Type B pancreatic cell (in vitro differentiated cells): ENCODE measurements at regions not wholly inside any gene's neighbourhood (a gene's known extent, or its start where the extent isn't known, plus 50 kb on each side); places are given as distances from the start of the nearest gene placed in this dataset.

Experiments used
- DNase-seq: peaks from one replicate; pipeline ENCODE4 v3.0.0; 2021; ENCODE audit warnings: mixed read lengths; ENCODE audit not compliant: unreplicated experiment; ENCODE audit errors: extremely low spot score
- H3K27ac Mint-ChIP-seq: 2 replicates; pipeline ENCODE4 v1.8.0; 2021; ENCODE audit warnings: mild to moderate bottlenecking, mixed read lengths
- H3K27me3 Mint-ChIP-seq: 2 replicates; pipeline ENCODE4 v1.8.0; 2021; ENCODE audit warnings: mixed read lengths
- H3K36me3 Mint-ChIP-seq: 2 replicates; pipeline ENCODE4 v1.8.0; 2021; ENCODE audit warnings: mixed read lengths
- H3K4me1 Mint-ChIP-seq: one replicate; pipeline ENCODE4 v1.8.0; 2021; ENCODE audit warnings: mixed read lengths; ENCODE audit not compliant: unreplicated experiment
- H3K4me3 Mint-ChIP-seq: 2 replicates; pipeline ENCODE4 v1.8.0; 2021; ENCODE audit warnings: mild to moderate bottlenecking, mixed read lengths
- H3K9me3 Mint-ChIP-seq: 2 replicates; pipeline ENCODE4 v1.8.0; 2021; ENCODE audit warnings: mixed read lengths
- TF ChIP-seq, protein P1 (sequence below): fragments of 200-600 bp; sonication (generic); conservative IDR thresholded peaks from 2 replicates; pipeline ENCODE4 v1.5.0; 2021; ENCODE audit warnings: antibody characterized with exemption, mild to moderate bottlenecking

DNA sequence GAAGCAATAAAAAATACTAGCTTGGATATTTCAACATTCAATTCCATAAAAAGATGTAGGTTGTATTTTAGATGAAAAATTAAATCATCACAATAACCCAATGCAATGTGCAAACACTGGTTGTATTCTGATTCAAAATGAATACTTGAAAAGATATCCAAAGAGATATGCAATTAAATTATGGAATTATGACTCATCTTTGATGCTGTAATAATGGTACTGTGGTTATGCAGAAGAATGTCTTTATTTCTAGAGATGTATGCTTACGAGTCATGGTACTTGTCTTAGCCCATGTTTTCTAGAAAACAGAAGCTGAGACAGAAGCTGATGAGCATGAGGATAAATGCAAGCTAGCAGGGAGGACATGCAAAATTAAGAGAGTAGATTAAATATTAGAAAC lies 1941.4 kb upstream of the NUDT12 start:
- Mint-ChIP-seq H3K9me3 (no peaks in the 10 kb centered on the region), H3K27ac (no peak overlapping the region), H3K4me1 (no peaks in the 10 kb centered on the region), H3K27me3 (no peaks in the 10 kb centered on the region), H3K36me3 (no peaks in the 10 kb centered on the region), H3K4me3 (no peak overlapping the region)
- no peak for DNase-seq
- TF ChIP-seq, protein P1, sequence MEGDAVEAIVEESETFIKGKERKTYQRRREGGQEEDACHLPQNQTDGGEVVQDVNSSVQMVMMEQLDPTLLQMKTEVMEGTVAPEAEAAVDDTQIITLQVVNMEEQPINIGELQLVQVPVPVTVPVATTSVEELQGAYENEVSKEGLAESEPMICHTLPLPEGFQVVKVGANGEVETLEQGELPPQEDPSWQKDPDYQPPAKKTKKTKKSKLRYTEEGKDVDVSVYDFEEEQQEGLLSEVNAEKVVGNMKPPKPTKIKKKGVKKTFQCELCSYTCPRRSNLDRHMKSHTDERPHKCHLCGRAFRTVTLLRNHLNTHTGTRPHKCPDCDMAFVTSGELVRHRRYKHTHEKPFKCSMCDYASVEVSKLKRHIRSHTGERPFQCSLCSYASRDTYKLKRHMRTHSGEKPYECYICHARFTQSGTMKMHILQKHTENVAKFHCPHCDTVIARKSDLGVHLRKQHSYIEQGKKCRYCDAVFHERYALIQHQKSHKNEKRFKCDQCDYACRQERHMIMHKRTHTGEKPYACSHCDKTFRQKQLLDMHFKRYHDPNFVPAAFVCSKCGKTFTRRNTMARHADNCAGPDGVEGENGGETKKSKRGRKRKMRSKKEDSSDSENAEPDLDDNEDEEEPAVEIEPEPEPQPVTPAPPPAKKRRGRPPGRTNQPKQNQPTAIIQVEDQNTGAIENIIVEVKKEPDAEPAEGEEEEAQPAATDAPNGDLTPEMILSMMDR, result no peak

- no peak for DNase-seq
- TF ChIP-seq, protein P1, result no peak
- no peak overlapping the region for H3K27ac Mint-ChIP-seq
- no peaks in the 10 kb centered on the region for H3K9me3 Mint-ChIP-seq
- no peaks in the 10 kb centered on the region for H3K36me3 Mint-ChIP-seq
- H3K27me3 Mint-ChIP-seq, result no peaks in the 10 kb centered on the region
- H3K4me3 Mint-ChIP-seq, result no peak overlapping the region
- H3K4me1 Mint-ChIP-seq, result no peaks in the 10 kb centered on the region
These were observed 1938.7 kb upstream of the NUDT12 start for GRCh38 chr5:105501315-105501714.

GRCh38 chr5:105475401-105475800 lies 1912.8 kb upstream of the NUDT12 start:
- TF ChIP-seq, protein P1, result no peak
- no peak overlapping the region for H3K4me3 Mint-ChIP-seq
- no peaks in the 10 kb centered on the region for H3K4me1 Mint-ChIP-seq
- peaks cover 5% of the 10 kb centered on the region for H3K9me3 Mint-ChIP-seq
- DNase-seq, result no peak
- no peak overlapping the region for H3K27ac Mint-ChIP-seq
- H3K27me3 Mint-ChIP-seq, result no peaks in the 10 kb centered on the region
- H3K36me3 Mint-ChIP-seq, result no peaks in the 10 kb centered on the region

DNA sequence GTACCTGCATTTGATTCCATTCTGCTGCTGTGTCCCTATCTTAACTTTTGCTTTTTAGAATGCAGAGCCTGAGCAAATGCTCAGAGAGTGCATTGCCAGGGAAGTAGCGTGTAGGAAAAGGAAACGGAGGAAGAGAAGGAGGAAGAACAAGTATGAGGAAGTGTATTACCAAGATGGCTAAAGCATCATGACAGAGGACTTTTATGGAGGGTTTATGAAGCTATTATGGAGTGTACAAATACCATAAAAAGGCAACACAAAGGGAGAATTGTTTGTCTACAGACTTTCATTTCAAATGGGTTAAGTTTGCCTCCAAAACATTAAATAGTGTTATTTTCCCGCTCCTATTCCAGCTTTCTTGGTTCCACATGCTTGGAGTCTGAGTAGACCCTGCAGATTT lies 1899.8 kb upstream of the NUDT12 start:
- TF ChIP-seq, protein P1, result no peak
- H3K4me1 Mint-ChIP-seq, result no peaks in the 10 kb centered on the region
- peaks cover 17% of the 10 kb centered on the region for H3K9me3 Mint-ChIP-seq
- no peaks in the 10 kb centered on the region for H3K27me3 Mint-ChIP-seq
- H3K27ac Mint-ChIP-seq, result no peak overlapping the region
- peaks cover 5% of the 10 kb centered on the region for H3K36me3 Mint-ChIP-seq
- DNase-seq, result no peak
- no peak overlapping the region for H3K4me3 Mint-ChIP-seq

DNA sequence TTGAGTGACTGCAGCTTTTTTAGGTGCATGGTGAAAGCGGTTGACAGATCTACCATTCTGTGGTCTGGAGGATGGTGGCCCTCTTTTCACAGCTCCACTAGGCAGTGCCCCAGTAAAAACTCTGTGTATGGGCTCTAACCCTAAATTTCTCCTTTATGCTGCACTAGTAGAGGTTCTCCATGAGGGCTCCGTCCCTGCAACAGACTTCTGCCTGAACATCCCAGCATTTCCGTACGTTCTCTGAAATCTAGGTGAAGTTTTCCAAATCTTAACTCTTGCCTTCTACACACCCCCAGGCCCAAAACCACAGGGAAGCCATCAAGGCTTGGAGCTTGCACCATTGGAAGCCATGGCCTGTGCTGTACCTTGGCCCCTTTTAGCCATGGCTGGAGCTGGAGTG lies 1898.1 kb upstream of the NUDT12 start:
- Mint-ChIP-seq H3K36me3 (peaks cover 5% of the 10 kb centered on the region), H3K4me3 (no peak overlapping the region), H3K27me3 (no peaks in the 10 kb centered on the region), H3K27ac (no peak overlapping the region), H3K9me3 (peaks cover 17% of the 10 kb centered on the region), H3K4me1 (no peaks in the 10 kb centered on the region)
- no peak for DNase-seq
- TF ChIP-seq, protein P1, result no peak

DNA sequence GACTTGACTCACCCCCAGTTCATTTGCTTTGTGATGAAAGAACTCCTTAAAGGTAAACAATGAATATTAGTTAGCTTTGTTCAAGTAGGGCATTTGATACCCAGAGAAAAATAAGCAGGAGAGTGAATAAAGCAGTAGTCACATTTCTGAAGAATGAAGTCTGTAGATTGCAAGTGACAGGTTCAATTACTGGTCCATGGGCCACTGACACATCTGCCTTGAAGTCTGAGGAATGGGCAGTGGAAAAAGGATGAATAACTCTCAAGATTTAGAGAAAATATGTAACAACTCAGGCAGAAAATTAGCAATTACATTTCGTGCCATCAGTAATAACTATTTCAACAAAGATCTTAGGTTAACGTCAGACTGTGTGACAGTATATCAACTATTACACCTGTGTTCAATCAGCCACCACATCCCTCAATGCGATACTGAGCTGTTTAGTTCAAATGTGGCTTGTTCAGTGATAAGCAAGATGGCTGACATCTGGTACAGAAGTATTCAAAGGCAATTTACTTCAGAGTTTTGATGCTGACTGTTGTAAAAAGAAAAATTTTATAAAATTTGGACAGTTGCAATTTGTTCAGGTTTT lies 1890.7 kb upstream of the NUDT12 start:
- H3K36me3 Mint-ChIP-seq, result no peaks in the 10 kb centered on the region
- H3K9me3 Mint-ChIP-seq, result peaks cover 13% of the 10 kb centered on the region
- no peaks in the 10 kb centered on the region for H3K27me3 Mint-ChIP-seq
- H3K4me1 Mint-ChIP-seq, result no peaks in the 10 kb centered on the region
- DNase-seq, result no peak
- TF ChIP-seq, protein P1, result no peak
- no peak overlapping the region for H3K27ac Mint-ChIP-seq
- no peak overlapping the region for H3K4me3 Mint-ChIP-seq
